IPS-20b (cell line): ENCODE measurements at regions not wholly inside any gene's neighbourhood (a gene's known extent, or its start where the extent isn't known, plus 50 kb on each side); places are given as distances from the start of the nearest gene placed in this dataset.

ENCODE experiments used
- H3K27ac ChIP-seq: one replicate; pipeline ENCODE4 v1.5.1; 2013; ENCODE audit warnings: low read length
- H3K27me3 ChIP-seq: 2 replicates; pipeline ENCODE4 v1.6.1; 2013; ENCODE audit warnings: mild to moderate bottlenecking, low read length, inconsistent platforms; ENCODE audit not compliant: insufficient read depth
- H3K36me3 ChIP-seq: 2 replicates; pipeline ENCODE4 v1.6.1; 2013; ENCODE audit warnings: low read depth, mild to moderate bottlenecking, inconsistent platforms, low read length, moderate library complexity; ENCODE audit not compliant: insufficient read depth
- H3K4me1 ChIP-seq: 2 replicates; pipeline ENCODE4 v1.6.1; 2013; ENCODE audit warnings: mild to moderate bottlenecking, control low read depth, inconsistent platforms, low read length, moderate library complexity; ENCODE audit not compliant: insufficient read depth
- H3K4me3 ChIP-seq: 2 replicates; pipeline ENCODE4 v1.5.1; 2013; ENCODE audit warnings: mild to moderate bottlenecking, low read length, inconsistent platforms
- H3K9ac ChIP-seq: 2 replicates; pipeline ENCODE4 v1.6.1; 2013; ENCODE audit warnings: low read depth, mild to moderate bottlenecking, inconsistent platforms, low read length, moderate library complexity
- H3K9me3 ChIP-seq: 2 replicates; pipeline ENCODE4 v1.6.1; 2013; ENCODE audit warnings: mild to moderate bottlenecking, low read depth, low read length, inconsistent platforms; ENCODE audit not compliant: insufficient read depth

DNA sequence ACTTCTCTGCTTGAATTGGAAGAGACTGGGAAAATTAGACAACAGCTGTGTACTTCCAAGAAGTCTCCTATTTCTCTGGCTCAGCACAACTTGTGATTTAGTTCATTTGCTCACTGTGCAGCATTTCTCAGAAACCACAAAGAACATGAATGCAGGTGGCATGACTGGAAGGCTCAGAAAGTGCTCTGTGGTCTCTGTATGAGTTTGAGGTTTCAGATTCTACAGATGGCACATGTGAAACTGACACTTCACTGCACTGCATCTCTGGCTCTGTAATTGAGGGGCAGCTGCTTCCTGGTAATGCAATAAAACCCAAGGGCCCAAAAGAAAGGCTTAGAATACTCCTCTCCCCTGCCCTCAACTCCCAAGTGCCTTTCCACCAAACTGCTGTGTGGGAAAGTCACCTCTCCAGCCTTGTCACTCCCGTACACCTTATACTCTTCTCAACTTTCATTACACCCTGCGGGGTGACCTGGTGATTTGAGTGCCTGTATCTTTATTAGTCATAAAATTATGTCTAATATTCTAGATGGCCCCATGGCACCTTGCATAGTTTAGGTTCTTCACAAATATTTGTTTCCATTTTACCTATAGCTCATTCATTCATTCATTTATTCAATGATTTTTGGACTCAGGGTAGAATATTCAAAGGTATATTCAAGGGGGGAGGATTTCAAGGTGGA, 82.5 kb downstream of the ESM1 start:
- Histone ChIP-seq H3K4me1 (no peaks in the 10 kb centered on the region), H3K4me3 (no peak overlapping the region), H3K27ac (no peak overlapping the region), H3K9ac (no peak overlapping the region), H3K27me3 (no peaks in the 10 kb centered on the region), H3K36me3 (no peaks in the 10 kb centered on the region), H3K9me3 (no peaks in the 10 kb centered on the region)

DNA sequence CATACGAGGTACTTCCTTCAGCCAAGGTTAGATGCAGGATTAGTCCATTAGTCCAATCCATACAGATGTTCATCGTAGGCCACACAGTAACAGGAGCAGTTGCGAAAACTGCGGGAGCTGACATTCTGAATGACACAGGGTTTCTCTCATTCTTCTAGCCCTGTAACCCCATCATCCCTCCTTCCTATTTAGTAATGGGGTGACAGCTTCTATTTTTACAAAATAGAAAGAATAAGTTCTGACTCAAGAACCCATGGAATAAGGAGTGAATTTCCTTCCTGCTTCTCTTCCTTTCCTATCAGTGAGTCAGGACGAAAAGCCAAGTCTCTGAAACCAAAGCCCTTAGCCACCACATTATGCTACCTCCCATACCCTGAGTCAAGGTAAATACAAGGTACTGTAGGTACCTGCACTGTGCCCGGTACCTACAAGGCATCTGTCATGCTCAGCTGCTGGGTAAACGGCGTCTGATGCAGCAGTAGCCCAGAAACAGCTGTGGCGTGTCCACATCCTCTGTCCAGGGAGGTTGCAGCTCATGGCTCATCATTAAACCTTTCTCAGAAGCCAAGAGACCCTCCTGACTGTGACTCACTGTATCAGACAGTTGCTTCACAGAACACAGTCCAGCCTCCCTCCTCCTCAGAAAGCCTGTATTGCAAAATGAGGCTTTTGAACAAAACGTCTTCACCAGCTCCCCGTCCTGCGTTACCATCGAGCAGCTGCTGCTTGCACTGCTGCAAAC, 84.2 kb downstream of the ESM1 start:
- Histone ChIP-seq H3K27ac (no peak overlapping the region), H3K27me3 (no peaks in the 10 kb centered on the region), H3K4me1 (no peaks in the 10 kb centered on the region), H3K9ac (no peak overlapping the region), H3K9me3 (no peaks in the 10 kb centered on the region), H3K36me3 (no peaks in the 10 kb centered on the region), H3K4me3 (no peak overlapping the region)

GRCh38 chr5:54897001-54897400, 88.4 kb downstream of the ESM1 start:
- Histone ChIP-seq H3K36me3 (no peaks in the 10 kb centered on the region), H3K27me3 (no peaks in the 10 kb centered on the region), H3K9me3 (no peaks in the 10 kb centered on the region), H3K4me1 (no peaks in the 10 kb centered on the region), H3K4me3 (no peak overlapping the region), H3K9ac (no peak overlapping the region), H3K27ac (no peak overlapping the region)

GRCh38 chr5:54895816-54896341, 89.5 kb downstream of the ESM1 start:
- Histone ChIP-seq H3K36me3 (no peaks in the 10 kb centered on the region), H3K9ac (no peak overlapping the region), H3K27ac (no peak overlapping the region), H3K9me3 (no peaks in the 10 kb centered on the region), H3K4me3 (no peak overlapping the region), H3K4me1 (no peaks in the 10 kb centered on the region), H3K27me3 (no peaks in the 10 kb centered on the region)

GRCh38 chr5:54894957-54895815, 90.2 kb downstream of the ESM1 start:
- Histone ChIP-seq H3K9ac (no peak overlapping the region), H3K4me1 (no peaks in the 10 kb centered on the region), H3K27ac (no peak overlapping the region), H3K9me3 (no peaks in the 10 kb centered on the region), H3K27me3 (no peaks in the 10 kb centered on the region), H3K4me3 (no peak overlapping the region), H3K36me3 (no peaks in the 10 kb centered on the region)

GRCh38 chr5:54889826-54890225, 95.6 kb downstream of the ESM1 start:
- no peaks in the 10 kb centered on the region for H3K4me1 ChIP-seq
- peaks cover 7% of the 10 kb centered on the region; the same call in 1 of the 2 replicates for H3K27me3 ChIP-seq
- no peak overlapping the region for H3K9ac ChIP-seq
- H3K27ac ChIP-seq = no peak overlapping the region
- peaks cover 18% of the 10 kb centered on the region for H3K9me3 ChIP-seq
- no peaks in the 10 kb centered on the region for H3K36me3 ChIP-seq
- H3K4me3 ChIP-seq = no peak overlapping the region

GRCh38 chr5:54887663-54888062, 97.7 kb downstream of the ESM1 start:
- peaks cover 18% of the 10 kb centered on the region for H3K9me3 ChIP-seq
- no peak overlapping the region for H3K4me3 ChIP-seq
- no peak overlapping the region for H3K9ac ChIP-seq
- H3K27me3 ChIP-seq = peaks cover 24% of the 10 kb centered on the region
- H3K4me1 ChIP-seq = no peaks in the 10 kb centered on the region
- H3K27ac ChIP-seq = no peak overlapping the region
- H3K36me3 ChIP-seq = no peaks in the 10 kb centered on the region

DNA sequence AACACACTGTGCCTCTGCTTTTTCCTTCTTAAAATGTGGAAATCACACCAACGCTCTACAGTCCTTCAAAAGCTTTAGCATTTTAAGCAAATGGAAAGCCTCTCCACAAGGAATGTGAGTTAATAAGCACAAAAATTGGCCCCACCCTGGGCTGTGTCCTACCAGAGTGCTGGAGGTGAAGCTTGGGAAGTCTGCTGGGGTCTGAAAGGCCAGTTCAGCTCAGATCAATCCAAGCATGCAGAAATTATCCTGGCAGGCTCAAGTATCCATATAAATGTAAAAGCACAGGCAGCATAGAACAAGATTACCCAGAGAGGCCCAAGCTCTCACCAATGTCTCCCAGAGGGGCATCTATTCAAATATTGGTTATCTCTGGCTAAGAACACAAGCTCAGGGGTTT, 98.5 kb downstream of the ESM1 start:
- peaks cover 31% of the 10 kb centered on the region for H3K27me3 ChIP-seq
- H3K36me3 ChIP-seq = no peaks in the 10 kb centered on the region
- H3K9me3 ChIP-seq = peaks cover 18% of the 10 kb centered on the region
- no peak overlapping the region for H3K9ac ChIP-seq
- H3K4me3 ChIP-seq = no peak overlapping the region
- H3K27ac ChIP-seq = no peak overlapping the region
- no peaks in the 10 kb centered on the region for H3K4me1 ChIP-seq

GRCh38 chr5:54885636-54886035, 99.8 kb downstream of the ESM1 start:
- Histone ChIP-seq H3K4me1 (no peaks in the 10 kb centered on the region), H3K27me3 (peaks cover 31% of the 10 kb centered on the region), H3K27ac (no peak overlapping the region), H3K9me3 (peaks cover 18% of the 10 kb centered on the region), H3K4me3 (no peak overlapping the region), H3K9ac (no peak overlapping the region), H3K36me3 (no peaks in the 10 kb centered on the region)

GRCh38 chr5:54884195-54884536, 101.2 kb downstream of the ESM1 start:
- Histone ChIP-seq H3K27ac (no peak overlapping the region), H3K27me3 (peaks cover 31% of the 10 kb centered on the region), H3K4me1 (no peaks in the 10 kb centered on the region), H3K9me3 (peaks cover 18% of the 10 kb centered on the region), H3K9ac (no peak overlapping the region), H3K4me3 (peak overlapping the region; percentile 61; the same call in 1 of the 2 replicates), H3K36me3 (no peaks in the 10 kb centered on the region)

DNA sequence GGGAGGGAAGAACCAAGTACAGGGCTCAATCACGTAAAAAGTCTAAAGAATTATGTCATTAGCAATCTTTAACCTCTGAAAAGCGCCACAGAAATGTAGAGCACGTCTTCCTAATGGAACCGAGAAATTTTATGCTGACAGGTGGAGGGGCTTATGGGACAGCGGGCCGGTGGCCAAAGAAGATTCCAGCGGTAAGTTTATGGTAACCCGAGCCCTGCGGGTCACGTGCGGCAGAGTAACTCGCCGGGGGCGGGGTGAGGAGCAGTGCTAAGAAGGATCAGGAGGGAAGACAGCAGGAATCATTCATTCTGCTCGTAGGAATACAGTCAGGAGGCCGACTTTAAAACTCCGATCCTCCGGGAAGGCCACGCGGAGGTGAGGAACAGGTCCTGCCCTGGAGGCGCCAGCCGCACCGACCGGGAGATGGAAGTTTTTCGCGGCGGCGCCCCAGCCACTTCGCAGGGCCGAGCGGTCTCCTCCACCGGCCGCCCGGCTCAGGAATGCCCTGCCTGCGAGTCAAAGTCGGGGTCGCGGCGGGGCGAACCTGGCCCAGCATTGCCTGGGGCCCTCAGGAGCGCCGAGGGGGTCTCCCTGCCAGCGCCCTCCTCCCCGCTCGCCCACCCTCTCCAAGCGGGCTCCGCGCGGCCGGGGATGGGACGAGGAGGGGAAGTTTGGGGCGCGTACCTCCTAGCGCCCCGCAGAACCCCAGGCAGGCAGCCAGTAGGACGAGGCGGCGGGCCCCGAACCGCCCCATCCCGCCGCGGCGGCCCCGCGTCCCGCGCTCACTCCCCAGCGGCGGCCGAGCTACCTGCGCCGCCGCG, 101.8 kb downstream of the ESM1 start:
- no peaks in the 10 kb centered on the region for H3K4me1 ChIP-seq
- peaks cover 31% of the 10 kb centered on the region for H3K27me3 ChIP-seq
- peak overlapping the region; percentile 61 for H3K4me3 ChIP-seq
- peaks cover 18% of the 10 kb centered on the region for H3K9me3 ChIP-seq
- H3K27ac ChIP-seq = no peak overlapping the region
- no peaks in the 10 kb centered on the region for H3K36me3 ChIP-seq
- H3K9ac ChIP-seq = no peak overlapping the region
